CD14-positive monocyte (primary cell): ENCODE measurements at regions not wholly inside any gene's neighbourhood (a gene's known extent, or its start where the extent isn't known, plus 50 kb on each side); places are given as distances from the start of the nearest gene placed in this dataset.

ENCODE experiments used
- DNase-seq, 3 donors: peaks; one replicate each; pipeline ENCODE4 v3.0.0-alpha.2; 2011 to 2022
- H2AFZ ChIP-seq: 2 replicates; pipeline ENCODE4 v1.6.0; 2012; ENCODE audit warnings: mild to moderate bottlenecking, low read depth, low read length, inconsistent platforms; ENCODE audit not compliant: insufficient read depth, poor library complexity, severe bottlenecking
- H3K27ac ChIP-seq, 2 donors: 1 replicate in 1 of 2; 2 replicates in 1 of 2; pipeline ENCODE4 v1.5.1; 2012 to 2013; ENCODE audit warnings: low read length in 2 of 2, control low read depth in 1 of 2, inconsistent platforms in 1 of 2, low read depth in 1 of 2, mild to moderate bottlenecking in 1 of 2
- H3K27me3 ChIP-seq, 2 donors: one replicate each; pipeline versions ENCODE4 v1.6.0 to v1.6.1; 2011 to 2013; ENCODE audit warnings: low read length in 2 of 2; ENCODE audit not compliant: control insufficient read depth in 2 of 2, insufficient read depth in 2 of 2
- H3K36me3 ChIP-seq, 2 donors: replicated peaks in 1 of 2; 1 replicate in 1 of 2; 2 replicates in 1 of 2; pipeline versions ENCODE4 v1.5.1 to v1.6.1; 2012 to 2013; ENCODE audit warnings: low read length in 2 of 2, control low read depth in 1 of 2, inconsistent platforms in 1 of 2, mild to moderate bottlenecking in 1 of 2; ENCODE audit not compliant: insufficient read depth in 2 of 2, control insufficient read depth in 1 of 2
- H3K4me1 ChIP-seq, 2 donors: 1 replicate in 1 of 2; 2 replicates in 1 of 2; pipeline versions ENCODE4 v1.5.1 to v1.6.1; 2012 to 2013; ENCODE audit warnings: low read length in 2 of 2, control low read depth in 1 of 2, inconsistent platforms in 1 of 2, mild to moderate bottlenecking in 1 of 2, moderate library complexity in 1 of 2; ENCODE audit not compliant: insufficient read depth in 2 of 2, control insufficient read depth in 1 of 2
- H3K4me2 ChIP-seq: replicated peaks from 2 replicates; pipeline ENCODE3; 2012; ENCODE audit warnings: low read length, moderate library complexity, mild to moderate bottlenecking; ENCODE audit not compliant: poor library complexity, severe bottlenecking; ENCODE audit errors: extremely low read depth
- H3K4me3 ChIP-seq, 3 experiments: fragments of 200-600 bp in 1 of 3; sonication (generic) in 1 of 3; replicated peaks in 1 of 3; 1 replicate in 2 of 3; 2 replicates in 1 of 3; pipeline ENCODE4 v1.5.1; 2011 to 2013; ENCODE audit warnings: low read length in 3 of 3, mild to moderate bottlenecking in 3 of 3, control low read depth in 2 of 3, low read depth in 2 of 3, inconsistent platforms in 1 of 3, moderate library complexity in 1 of 3
- H3K79me2 ChIP-seq: 2 replicates; pipeline ENCODE4 v1.6.0; 2012; ENCODE audit warnings: mild to moderate bottlenecking, control low read depth, inconsistent platforms, low read length, moderate library complexity; ENCODE audit not compliant: insufficient read depth
- H3K9ac ChIP-seq: 2 replicates; pipeline ENCODE4 v1.6.0; 2017; ENCODE audit warnings: low read length, mild to moderate bottlenecking; ENCODE audit not compliant: insufficient read depth, poor library complexity, severe bottlenecking
- H3K9me3 ChIP-seq, 2 donors: replicated peaks in 1 of 2; 1 replicate in 1 of 2; 2 replicates in 1 of 2; pipeline versions ENCODE4 v1.5.1 to v1.6.1; 2012 to 2013; ENCODE audit warnings: low read length in 2 of 2, control low read depth in 1 of 2; ENCODE audit not compliant: control insufficient read depth in 1 of 2, insufficient read depth in 1 of 2
- H4K20me1 ChIP-seq: 2 replicates; pipeline ENCODE4 v1.6.0; 2012; ENCODE audit warnings: mild to moderate bottlenecking, low read length, control low read depth, moderate library complexity; ENCODE audit not compliant: insufficient read depth
- H3K27ac Mint-ChIP-seq, 7 donors: one replicate each; pipeline ENCODE4 v1.8.0; 2020; ENCODE audit warnings: mild to moderate bottlenecking in 7 of 7, mixed read lengths in 7 of 7, moderate library complexity in 6 of 7, inconsistent platforms in 2 of 7
- H3K27me3 Mint-ChIP-seq, 3 donors: one replicate each; pipeline ENCODE4 v1.8.0; 2021 to 2022; ENCODE audit warnings: low read depth in 3 of 3, mild to moderate bottlenecking in 3 of 3, mixed read lengths in 3 of 3, moderate library complexity in 3 of 3, inconsistent platforms in 1 of 3
- H3K36me3 Mint-ChIP-seq, 2 donors: one replicate each; pipeline ENCODE4 v1.8.0; 2020; ENCODE audit warnings: mixed read lengths in 2 of 2, inconsistent platforms in 1 of 2, mild to moderate bottlenecking in 1 of 2
- H3K4me1 Mint-ChIP-seq: one replicate; pipeline ENCODE4 v1.8.0; 2020; ENCODE audit warnings: mild to moderate bottlenecking, mixed read lengths
- H3K4me3 Mint-ChIP-seq, 2 donors: one replicate each; pipeline ENCODE4 v1.8.0; 2020; ENCODE audit warnings: mild to moderate bottlenecking in 2 of 2, mixed read lengths in 2 of 2, moderate library complexity in 1 of 2
- H3K9me3 Mint-ChIP-seq, 7 donors: one replicate each; pipeline ENCODE4 v1.8.0; 2020 to 2022; ENCODE audit warnings: mixed read lengths in 7 of 7, mild to moderate bottlenecking in 6 of 7, moderate library complexity in 6 of 7, inconsistent platforms in 2 of 7
- WGBS: methylation state at CpG from one replicate; pipeline ENCODE4 v1.1.5; 2013; ENCODE audit warnings: missing lambda C conversion rate; ENCODE audit not compliant: insufficient coverage; 5-methylcytosine and 5-hydroxymethylcytosine counted together
- intact Hi-C, 2 donors: fragments of 100-400 bp; cut with micrococcal nuclease; formaldehyde crosslinking; loops; one replicate each; pipeline versions ENCODE4 v1.15.0 to v1.15.1; 2023
- TF ChIP-seq, protein P1 (sequence below): fragments of 200-600 bp; IDR thresholded peaks from one replicate; pipeline ENCODE4 v1.8.0; 2022; ENCODE audit warnings: antibody characterized with exemption, mild to moderate bottlenecking

DNA sequence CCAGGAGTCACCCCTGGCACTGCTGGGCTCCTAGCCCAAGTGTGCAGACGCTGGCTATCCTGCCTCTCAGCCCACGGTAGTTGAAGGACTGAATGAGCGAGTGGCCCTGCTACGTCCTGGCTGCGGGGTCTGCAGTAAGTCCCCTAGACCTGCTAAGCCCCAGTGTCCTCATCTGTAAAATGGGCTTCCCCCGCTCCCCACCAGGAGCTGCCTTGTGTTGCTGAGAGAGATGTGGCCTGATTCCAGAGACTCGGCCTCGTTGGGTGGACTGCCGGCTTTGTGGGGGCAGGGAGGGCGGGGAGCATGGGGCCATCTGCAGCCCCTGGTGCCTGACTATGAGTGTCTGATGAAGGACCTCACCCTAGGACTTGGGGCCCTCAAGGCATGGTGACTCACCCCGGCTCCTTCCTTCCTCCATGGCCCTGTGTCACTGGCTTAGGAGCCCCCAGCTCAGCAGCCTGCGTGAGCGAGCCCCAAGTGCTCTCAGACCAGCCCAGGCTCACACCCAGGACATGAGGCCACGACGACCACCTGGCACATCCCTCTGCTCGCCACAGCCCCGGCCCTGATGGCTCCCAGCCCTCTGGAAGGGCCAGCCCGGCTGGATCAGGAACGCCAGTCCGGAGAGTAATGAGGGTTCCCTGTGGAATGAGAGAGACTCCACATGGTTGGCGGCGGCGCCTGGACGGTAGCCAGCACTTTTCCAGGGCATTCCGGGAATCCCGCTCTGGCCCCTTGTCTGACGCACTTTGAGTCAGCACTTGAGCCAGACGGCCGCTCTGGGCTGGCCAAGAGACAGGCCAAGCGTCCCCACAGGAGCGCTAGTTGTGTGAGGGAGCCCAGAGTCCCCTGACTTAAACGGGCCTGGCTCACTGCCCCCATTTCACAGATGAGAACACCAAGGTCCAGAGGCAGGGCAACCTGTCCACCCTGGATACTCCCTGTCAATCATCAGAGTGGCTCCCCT lies 50.5 kb upstream of the SHISAL1 start:
- TF ChIP-seq, protein P1, sequence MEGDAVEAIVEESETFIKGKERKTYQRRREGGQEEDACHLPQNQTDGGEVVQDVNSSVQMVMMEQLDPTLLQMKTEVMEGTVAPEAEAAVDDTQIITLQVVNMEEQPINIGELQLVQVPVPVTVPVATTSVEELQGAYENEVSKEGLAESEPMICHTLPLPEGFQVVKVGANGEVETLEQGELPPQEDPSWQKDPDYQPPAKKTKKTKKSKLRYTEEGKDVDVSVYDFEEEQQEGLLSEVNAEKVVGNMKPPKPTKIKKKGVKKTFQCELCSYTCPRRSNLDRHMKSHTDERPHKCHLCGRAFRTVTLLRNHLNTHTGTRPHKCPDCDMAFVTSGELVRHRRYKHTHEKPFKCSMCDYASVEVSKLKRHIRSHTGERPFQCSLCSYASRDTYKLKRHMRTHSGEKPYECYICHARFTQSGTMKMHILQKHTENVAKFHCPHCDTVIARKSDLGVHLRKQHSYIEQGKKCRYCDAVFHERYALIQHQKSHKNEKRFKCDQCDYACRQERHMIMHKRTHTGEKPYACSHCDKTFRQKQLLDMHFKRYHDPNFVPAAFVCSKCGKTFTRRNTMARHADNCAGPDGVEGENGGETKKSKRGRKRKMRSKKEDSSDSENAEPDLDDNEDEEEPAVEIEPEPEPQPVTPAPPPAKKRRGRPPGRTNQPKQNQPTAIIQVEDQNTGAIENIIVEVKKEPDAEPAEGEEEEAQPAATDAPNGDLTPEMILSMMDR, result no peak
- Histone ChIP-seq H4K20me1 (no peaks in the 10 kb centered on the region), H3K36me3 (no peaks in the 10 kb centered on the region), H3K27me3 (no peaks in the 10 kb centered on the region), H3K9ac (no peak overlapping the region), H3K4me1 (no peaks in the 10 kb centered on the region), H2AFZ (no peak overlapping the region), H3K9me3 (no peaks in the 10 kb centered on the region), H3K27ac (no peak overlapping the region), H3K79me2 (no peaks in the 10 kb centered on the region), H3K4me2 (no peak overlapping the region), H3K4me3 (no peak overlapping the region)
- Mint-ChIP-seq H3K4me3 (no peak overlapping the region), H3K4me1 (no peaks in the 10 kb centered on the region), H3K36me3 (no peaks in the 10 kb centered on the region), H3K9me3 (no peaks in the 10 kb centered on the region), H3K27ac (no peak overlapping the region), H3K27me3 (peaks cover 2 to 12% (median 4%) of the 10 kb centered on the region in 3 donors)
- WGBS, result 88% methylated on average over 30 of the region's 32 CpGs
- DNase-seq, result no peak
- intact Hi-C loops, result no loop called here

- no peaks in the 10 kb centered on the region for H3K4me1 Mint-ChIP-seq
- Histone ChIP-seq H3K9me3 (no peaks in the 10 kb centered on the region), H3K79me2 (no peaks in the 10 kb centered on the region), H2AFZ (no peak overlapping the region), H3K9ac (no peak overlapping the region), H3K4me1 (no peaks in the 10 kb centered on the region), H3K36me3 (no peaks in the 10 kb centered on the region), H3K27ac (no peak overlapping the region), H3K4me3 (no peak overlapping the region), H3K4me2 (no peak overlapping the region), H3K27me3 (no peaks in the 10 kb centered on the region), H4K20me1 (no peaks in the 10 kb centered on the region)
- intact Hi-C loops, result no loop called here
- H3K27ac Mint-ChIP-seq, result no peak overlapping the region
- 69% methylated on average over 6 of the region's 8 CpGs for WGBS
- H3K27me3 Mint-ChIP-seq, result peaks cover 4 to 13% (median 8%) of the 10 kb centered on the region in 3 donors
- TF ChIP-seq, protein P1, result no peak
- H3K4me3 Mint-ChIP-seq, result no peak overlapping the region
- no peak for DNase-seq
- H3K36me3 Mint-ChIP-seq, result no peaks in the 10 kb centered on the region
- no peaks in the 10 kb centered on the region for H3K9me3 Mint-ChIP-seq
Measured at GRCh38 chr22:44362249-44363012, 49.7 kb upstream of the SHISAL1 start.
